NCI-H1930 (cell line): ENCODE measurements at regions not wholly inside any gene's neighbourhood (a gene's known extent, or its start where the extent isn't known, plus 50 kb on each side); places are given as distances from the start of the nearest gene placed in this dataset.

ENCODE experiments used
- DNase-seq, 2 experiments: peaks; one replicate each; lab custom pipeline; 2025; lab: John Stamatoyannopoulos, UW

DNA sequence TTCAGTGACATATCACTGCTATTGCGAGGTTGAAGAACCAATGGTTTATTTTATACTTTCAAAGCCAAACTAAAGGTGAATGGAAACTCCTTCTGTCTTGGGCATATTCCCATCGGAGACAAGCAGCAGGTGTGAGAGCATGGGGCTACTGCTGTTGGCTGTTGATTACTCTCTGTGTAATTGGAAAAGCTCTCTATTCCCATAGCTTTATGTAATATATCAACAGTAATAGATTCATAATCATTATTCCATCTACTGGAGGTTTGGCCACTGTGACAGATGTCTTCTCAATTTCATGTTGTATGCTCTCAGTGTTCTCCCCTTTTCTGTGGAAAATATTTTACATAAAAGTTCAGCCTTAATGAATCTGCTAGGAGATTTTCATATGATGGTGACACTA lies 352.0 kb downstream of the BTG1 start:
- DNase-seq, result no peak

DNA sequence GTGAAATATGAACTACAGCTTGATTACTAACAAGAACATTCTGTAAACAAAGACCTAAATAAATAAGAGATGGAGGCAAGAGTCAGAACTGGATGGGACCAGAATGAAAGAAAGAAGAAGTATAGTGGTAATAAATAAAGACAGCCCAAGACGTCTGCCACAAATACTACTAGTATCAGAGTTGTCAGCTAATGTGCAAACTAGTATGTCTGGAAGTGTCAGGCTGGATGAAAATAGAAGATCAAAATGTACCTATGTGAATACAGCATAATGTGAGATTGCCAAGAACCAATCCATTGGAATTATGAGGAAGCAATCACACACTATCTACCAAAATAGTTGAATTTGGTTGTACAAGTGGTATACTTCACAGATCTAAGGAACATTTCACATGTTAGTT lies 353.0 kb downstream of the BTG1 start:
- DNase-seq, result no peak

DNA sequence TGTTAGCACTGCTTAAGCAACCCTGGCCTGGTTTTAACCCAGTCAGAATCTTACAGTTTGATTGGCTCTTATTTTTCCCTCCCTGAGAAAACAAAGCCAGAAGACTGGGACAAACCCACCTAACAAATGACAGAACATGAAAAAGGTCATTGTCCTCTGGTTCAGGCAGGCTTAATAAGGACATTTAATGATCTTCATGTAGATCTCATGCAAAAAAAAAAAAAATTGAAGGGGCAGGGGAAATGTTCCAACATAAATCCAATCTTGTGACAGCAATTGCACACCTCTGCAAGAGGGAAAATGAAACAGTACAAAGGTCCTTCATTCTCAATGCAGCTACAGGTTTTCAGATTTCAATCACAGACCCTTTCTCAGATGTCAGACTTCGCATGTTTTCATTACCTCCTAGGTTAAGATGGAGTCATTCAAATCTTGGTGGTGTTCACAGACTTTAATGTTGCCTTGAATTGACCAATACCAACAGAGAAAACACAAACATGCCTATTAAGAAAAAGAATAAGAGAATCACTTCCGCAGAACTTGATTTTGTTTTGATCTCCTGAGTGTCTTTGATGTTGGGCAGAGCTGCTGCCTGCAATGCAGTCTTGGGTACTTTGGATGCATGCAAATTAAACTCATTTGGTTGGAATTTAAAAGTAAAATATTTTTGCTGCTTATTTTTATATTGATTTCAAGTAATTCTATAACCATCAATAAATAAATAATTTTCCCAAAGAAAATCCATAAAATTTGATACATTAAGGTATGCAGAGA lies 359.0 kb downstream of the BTG1 start:
- DNase-seq, result no peak

DNA sequence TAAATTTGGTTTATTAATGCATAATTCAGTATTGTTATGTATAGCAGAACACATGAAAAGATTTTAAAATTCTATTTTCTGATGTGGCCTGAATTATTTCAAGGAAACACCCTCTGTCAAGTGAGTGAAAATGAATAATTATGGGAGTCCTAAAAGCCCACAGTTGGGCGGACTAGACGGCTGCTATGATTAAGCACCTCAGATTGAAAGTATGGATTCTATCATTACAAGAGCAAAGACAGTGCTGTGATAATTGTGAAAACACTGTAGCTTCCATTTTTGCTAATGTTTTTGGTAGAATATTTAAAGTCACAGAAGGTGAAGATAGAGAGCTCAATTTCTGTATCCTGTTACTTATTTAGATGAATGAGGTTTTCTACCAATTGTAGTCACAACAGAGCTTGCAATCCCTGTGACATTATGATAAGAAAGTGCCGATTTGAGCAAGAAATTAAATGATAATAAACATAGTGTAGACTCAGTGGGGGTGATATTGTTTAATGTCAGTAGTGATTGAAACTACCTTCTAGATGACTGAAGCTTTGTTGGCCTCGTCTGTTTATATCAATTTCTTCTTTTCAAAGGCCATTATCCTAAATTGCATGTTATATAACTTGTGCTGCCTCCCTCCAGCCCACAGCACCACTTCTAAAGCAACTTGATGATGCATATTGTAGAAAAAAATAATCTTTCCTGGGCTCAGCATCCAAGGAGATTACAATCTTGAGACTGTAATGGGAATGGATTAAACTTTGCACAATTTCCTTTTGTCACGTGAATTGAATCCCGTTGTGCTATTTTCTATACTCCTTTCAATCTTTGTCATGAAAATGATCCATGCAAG lies 359.8 kb downstream of the BTG1 start:
- no peak for DNase-seq

DNA sequence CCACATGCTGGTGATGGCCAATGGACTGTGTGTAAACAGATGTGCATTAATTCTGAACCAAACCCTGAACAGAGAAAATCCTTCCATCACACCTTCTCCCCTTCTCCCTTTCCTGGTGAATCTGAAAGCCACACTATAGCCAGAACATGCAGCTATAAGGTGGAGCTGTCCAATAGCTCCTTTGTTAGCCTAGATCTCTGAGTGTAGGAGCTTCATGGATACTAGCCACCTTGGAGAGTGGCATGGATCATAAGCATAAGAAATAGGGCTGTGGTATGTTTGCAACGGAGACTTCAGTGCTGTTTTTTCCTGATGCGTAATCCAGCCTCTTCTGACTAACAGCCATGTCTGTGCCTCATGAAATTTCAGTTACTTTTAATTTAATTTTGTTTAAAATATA lies 364.5 kb downstream of the BTG1 start:
- DNase-seq, result no peak

DNA sequence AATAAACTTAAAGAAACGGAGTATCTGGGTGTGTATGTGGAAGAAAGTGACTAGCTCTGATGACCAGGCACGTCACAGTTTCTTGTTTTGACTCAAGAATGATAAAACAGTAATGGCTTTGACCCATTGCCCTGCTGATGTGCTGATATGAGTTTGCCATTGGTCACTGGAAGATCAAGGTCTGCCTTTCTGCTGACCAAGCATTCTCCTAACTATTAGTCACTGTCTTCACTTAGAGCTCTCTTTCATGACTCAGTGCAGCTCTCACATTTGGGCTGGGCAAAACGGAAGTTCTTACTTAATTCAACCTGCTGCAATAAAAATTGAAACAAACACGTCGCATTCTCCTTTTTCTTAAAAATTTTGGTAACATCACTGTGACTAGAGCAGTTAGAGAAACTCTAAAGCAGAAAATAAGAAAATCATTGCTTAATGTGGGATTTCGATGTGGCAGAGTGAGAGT lies 366.7 kb downstream of the BTG1 start:
- DNase-seq, result no peak

DNA sequence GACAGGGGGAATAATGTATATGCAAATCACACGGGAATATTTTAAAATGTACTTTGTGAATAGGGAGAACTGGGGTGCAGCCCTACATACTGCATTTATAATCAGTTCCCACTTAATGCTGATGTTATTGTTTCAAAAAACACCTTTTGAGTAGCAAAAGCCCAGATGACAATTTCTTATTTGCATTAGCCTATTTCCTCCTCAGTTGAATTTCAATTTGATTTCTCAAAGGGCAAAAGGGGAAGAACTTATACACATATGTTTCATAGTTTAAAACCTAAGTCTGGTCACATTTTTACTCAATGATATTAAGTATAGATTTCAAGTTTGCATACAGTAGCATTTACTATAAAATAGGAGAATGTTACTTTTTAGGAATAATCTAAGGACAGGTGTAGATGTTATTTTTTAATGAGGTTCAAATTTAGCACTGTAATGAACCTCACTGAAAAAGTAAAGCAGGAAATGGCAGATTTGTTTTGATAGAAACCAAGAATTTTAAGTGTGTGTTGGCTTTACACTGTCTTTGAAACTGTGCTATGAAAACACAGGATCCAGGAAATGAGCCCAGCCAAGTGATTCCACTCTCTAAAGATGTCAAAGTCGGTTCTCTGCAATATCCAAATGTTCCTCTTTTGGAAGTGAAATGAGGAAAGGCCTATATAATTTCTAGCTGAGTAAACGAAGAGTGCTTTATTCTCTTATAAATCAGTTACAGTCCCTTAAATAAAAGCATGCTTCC lies 367.4 kb downstream of the BTG1 start:
- no peak for DNase-seq

DNA sequence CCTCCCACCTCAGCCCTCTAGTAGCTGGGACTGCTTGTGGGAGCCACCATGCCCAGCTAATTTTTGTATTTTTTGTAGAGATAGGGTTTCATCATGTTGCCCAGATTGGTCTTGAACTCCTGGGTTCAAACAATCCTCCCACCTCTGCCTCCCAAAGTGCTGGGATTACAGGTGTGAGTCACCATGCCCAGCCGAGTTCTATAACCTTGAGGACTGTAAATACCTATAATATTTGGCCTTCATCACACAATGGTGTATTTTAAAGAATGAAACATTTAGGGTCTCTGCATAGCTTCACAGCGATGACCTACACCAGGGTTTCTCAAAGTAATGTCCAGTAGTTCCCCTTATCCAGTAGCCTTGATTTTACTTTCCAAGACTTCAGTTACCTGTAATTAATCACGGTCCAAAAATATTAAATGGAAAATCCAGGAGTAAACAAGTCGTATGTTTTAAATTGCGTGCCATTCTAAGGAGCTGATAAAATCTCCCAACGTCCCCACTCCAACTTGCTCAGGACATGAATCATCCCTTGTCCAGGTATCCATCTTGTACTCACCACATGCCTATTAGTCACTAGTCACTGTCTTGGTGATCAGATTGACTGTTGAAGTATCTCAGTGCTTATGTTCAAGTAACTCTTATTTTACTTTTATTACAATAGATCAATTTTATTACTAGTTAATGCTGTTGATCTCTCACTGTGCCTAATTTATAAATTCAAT lies 368.2 kb downstream of the BTG1 start:
- DNase-seq, result no peak

DNA sequence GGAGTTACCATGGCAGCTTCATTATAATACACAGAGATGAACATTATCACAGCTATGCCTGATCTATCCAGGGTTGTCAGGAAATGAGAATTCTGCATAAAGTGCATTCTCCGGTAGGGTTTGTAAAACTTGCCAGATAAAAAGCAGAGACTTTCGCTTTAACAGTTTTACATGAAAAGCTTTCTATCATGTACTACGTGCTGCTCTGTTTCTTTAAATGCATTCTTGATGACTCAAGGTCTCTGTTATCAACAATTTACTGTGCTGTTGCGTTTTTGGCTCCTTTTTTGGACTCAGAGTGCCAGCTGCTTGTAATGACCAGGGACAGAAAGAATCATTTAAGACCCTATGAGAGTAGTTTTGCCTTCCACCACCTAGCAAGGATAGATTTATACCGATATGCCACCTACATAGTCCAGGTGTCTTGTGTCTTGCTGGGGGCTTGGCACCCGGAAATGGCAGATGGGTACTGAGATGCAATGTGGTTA lies 371.2 kb downstream of the BTG1 start:
- no peak for DNase-seq

DNA sequence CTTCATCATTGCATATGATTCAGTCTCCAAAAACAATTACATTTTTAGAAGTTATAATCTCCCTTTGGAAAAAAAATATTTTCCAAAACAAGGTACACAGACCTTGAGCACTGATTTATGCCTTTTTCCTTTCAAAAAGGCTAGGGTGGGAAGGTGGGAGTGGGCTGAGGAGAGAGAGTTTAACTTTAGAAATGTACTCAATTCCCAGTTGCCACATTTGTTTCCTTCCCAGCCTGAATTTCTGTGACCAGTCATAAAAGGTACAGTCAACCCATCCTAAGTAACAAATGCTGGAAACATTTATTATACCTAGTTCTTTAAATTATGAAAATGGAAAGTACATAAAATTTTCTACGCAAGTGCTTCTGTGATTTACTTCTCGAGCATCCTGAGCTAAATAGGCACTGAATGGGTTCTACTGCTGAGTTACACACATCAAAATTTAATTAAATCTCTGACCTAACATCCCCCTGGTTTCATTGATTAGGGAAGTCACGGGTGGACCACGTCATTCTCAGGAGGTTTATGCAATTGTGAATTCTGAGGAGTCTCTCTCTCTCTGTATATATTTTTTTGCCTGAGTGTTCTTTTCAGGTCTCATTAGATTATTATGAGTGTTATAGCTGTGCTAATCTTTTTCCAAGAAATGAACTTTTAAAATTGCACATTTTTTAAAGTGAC lies 371.8 kb downstream of the BTG1 start:
- no peak for DNase-seq

DNA sequence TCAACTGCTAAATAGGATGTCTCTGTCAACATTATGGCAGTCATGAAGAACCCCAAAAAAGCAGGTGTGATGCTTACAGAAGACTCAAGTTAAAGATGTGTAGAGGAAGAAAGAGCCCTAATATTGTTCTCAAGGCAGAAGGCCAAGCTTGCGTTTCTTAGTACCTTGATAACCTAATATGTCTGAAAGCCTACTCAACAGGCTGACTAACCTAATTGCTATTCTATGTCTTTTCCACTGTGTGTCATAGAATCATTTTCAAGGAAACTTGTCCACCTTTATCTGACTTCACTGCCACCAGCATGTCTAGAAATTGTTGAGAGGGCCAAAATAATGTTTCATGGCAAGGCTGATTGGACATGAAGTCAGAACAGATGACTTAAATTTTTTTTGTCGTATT lies 373.2 kb downstream of the BTG1 start:
- DNase-seq, result no peak

DNA sequence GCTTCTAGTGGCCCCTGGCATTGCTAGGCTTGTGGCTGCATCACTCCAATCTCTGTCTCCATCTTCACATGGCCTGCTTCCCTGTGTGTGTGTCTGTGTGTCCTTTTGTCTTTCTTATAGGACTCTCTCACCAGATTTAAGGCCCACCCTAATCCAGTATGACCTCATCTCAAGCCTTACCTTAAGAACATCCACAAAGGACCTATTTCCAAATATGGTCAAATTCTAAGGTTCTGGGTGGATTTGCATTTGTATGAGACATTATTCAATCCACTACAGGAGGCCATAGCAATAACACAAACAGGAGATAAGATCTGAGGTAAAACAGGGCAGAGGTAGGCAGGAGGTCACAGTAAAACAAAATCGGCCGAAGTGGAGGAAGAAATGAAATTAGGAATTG lies 375.9 kb downstream of the BTG1 start:
- no peak for DNase-seq

DNA sequence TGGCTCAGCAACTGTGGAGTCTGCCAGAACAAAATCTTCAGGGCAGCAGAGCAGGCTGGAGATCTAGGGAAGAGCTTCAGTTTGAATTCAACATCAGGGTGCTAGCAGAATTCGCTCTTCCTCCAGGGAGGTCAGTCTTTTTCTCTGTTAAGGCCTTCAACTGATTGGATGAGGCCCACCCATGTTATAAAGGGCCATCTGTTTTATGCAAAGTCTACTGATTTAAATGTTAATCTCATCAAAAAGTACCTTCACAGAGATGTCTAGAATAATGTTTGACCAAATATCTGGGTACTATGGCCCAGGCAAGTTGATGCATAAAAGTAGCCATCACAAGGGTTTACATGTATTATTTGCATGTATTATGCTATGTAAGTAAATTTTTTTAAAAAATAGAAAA lies 378.4 kb downstream of the BTG1 start:
- no peak for DNase-seq

DNA sequence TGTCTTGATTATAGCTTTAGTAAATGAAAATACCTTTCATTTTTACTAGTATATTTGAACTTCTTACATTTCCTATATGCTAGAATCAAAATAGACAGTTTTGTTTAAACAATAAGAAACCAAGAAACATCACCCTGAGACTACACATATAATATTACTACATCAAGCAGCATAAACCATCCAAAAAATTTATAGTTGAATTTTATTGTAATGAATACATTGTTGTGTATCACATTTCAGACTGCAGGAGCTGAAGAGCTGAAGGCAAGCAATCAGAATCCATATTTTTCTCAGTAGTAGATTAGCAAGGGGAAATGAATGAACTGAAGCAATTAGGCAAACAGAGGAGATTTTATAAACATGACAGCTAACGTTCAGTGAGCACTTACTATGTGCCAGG lies 379.2 kb downstream of the BTG1 start:
- DNase-seq, result no peak

DNA sequence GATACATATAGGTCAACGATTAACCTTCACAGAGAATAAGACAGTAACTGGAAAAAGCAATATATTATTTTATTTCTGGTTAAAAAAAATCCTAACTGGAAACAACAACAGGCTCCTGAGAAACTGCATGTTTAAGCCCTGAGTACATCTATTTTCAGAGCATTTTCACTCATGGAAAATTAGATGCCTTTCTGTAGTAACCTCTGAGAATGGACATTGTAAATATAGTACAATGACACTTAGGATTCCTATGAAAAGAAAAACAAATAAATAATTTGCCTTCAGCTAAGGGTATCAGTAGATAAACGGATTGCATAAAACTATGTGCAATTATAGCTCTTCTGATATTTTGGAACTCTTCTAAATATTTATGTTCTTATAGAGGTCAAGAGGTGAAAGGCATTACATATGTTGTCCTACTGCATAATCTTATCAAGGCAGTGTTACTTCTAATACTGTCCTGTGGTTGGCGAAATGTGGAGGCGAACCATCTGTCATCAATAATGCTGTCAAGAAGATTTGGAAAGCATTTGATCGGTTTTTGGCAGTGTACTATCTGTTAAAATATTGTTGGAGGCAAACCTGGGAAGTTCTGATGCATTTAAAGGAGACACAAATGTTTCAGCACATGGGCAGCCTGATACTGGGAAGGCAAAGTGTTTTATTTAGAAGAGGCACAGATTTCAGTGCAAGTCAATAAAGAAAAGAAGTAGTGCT lies 381.8 kb downstream of the BTG1 start:
- DNase-seq, result no peak

DNA sequence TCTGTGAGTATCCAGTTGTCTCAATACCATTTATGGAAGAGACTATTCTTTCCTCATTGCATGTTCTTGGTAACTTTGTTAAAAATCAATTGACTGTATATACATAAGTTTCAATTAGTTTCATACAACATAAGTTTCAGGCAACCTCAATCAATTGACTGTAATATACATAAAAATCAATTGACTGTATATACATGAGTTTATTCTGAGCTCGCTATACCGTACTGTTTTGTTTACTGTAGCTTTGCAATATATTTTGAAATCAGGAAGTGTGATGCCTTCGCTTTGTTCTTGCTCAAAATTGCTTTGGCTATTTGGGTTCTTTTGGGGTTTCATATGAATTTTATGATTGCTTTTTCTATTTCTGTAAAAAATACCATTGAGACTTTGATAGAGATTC lies 392.0 kb downstream of the BTG1 start:
- no peak for DNase-seq

DNA sequence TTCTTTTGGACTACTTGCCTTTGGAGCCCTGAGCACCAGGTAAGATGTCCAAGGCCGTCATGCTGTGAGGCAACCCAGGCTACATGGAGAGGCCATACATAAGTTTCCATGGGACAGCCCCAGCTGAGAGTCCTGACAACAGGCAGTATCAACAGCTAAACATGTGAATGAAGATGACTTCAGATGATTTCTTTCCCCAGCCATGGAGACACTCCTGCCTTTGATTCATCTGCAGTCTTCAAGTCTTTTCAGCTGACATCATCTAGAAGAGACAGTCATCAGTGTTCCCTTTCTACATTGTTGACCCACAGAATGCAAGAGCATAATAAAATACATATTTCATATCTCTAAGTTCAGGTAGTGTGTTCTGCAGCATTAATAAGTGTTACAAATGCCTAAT lies 398.7 kb downstream of the BTG1 start:
- DNase-seq, result no peak

DNA sequence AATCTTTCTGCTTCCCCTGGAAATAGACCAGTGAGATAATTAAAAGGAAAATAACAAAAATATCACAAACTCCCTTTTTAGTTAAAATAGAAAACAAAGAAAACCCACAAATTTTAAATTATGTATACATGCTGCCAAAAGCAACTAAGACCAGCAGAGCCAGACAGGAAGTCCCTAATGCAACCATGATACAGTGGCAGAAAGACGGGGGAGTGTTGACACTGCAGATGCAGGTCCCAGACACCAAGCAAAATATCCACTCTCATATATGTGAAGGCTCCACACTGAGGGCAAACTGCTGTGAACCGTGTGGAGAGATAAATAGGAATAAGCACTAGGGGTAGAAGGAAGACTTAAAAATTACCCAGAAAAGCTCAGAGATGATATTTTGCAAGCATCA lies 401.0 kb downstream of the BTG1 start:
- DNase-seq, result no peak

DNA sequence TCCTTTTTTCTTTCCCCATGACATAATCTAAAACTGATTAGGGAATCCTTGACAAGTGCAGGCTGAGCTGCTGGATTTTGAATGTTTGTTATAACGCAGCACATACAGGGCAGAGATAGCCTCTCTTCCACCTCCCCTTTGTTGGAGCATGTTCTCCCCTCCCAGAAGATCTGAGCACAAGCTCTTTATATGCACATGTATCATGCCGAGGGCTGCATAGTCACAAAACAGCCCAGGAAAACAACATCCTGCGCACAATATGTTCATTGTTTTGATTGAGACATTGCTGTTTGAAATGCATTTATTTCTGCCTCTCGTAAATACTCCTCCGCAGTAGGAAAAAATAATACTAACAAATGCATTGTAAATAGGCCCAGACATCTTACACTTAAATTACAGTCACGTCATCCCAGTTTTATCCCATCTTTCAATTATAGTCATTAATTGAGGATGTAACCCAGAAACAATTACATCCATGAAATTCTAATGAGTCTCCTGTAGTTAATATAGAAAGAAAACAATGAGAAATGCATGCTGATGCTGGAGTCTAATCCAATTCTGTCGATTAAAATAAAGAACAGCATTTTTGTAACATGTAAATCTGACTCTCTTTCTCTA lies 401.8 kb downstream of the BTG1 start:
- DNase-seq, result no peak

DNA sequence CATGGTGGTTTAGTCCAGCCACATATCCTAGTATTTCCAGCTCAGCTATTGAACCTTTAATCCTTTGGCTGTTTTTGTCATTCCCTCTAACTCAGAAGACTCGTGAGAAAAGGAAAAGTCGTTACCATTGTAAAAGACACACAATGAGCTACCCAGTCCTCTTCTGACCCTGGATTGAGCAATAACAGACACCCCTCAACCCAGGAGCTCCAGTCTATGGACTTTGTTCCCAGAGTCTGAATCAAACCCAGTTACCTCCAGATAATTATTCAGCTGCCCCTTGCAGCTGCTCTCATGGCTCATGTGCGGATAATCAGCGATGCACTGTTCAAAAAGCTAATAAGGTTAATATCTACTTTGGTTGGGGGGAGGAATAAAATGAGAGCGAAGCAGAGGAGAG lies 402.4 kb downstream of the BTG1 start:
- no peak for DNase-seq
